ENCODE measurements at regions not wholly inside any gene's neighbourhood (a gene's known extent, or its start where the extent isn't known, plus 50 kb on each side); places are given as distances from the start of the nearest gene placed in this dataset.
"Not testable (repeated sequence)": the region's sequence is repeated elsewhere in the genome, so short reads cannot be mapped to it uniquely, and the experiment has no call there.

DNA sequence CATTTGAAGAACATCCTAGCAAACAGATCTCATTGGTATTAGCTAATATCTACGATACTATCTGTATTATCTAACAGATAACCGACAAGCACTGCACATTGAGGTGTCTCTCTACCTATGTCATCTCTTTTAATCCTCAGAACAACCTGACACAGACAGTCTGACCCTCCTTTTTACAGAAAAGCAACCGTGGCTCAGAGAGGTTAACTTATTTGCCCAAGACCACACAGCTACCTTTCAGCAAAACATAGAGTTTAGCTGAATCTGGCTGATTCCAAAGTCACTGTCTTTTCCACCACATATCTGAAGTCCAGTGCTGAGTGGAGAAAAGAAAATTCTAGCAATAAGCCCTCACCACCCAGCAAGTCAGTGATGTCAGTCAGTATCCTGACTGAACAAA lies 358.7 kb upstream of the JARID2 start:
- H3K4me3 ChIP-seq (ENCODE audit: low read depth, low read length), result no peak overlapping the region
- FAIRE-seq (no peak), DNase-seq (ENCODE audit: low read depth) (no peak)
- no peaks in the 10 kb centered on the region for H3K27me3 ChIP-seq (ENCODE audit: control insufficient read depth, insufficient read depth, low read length)
- TF ChIP-seq, protein P1, sequence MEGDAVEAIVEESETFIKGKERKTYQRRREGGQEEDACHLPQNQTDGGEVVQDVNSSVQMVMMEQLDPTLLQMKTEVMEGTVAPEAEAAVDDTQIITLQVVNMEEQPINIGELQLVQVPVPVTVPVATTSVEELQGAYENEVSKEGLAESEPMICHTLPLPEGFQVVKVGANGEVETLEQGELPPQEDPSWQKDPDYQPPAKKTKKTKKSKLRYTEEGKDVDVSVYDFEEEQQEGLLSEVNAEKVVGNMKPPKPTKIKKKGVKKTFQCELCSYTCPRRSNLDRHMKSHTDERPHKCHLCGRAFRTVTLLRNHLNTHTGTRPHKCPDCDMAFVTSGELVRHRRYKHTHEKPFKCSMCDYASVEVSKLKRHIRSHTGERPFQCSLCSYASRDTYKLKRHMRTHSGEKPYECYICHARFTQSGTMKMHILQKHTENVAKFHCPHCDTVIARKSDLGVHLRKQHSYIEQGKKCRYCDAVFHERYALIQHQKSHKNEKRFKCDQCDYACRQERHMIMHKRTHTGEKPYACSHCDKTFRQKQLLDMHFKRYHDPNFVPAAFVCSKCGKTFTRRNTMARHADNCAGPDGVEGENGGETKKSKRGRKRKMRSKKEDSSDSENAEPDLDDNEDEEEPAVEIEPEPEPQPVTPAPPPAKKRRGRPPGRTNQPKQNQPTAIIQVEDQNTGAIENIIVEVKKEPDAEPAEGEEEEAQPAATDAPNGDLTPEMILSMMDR (IDR thresholded peaks at IDR 0.05; ENCODE audit: insufficient read depth, low read length, severe bottlenecking), result no peak
- no peaks in the 10 kb centered on the region for H3K36me3 ChIP-seq (ENCODE audit: control insufficient read depth, insufficient read depth, low read length)

DNA sequence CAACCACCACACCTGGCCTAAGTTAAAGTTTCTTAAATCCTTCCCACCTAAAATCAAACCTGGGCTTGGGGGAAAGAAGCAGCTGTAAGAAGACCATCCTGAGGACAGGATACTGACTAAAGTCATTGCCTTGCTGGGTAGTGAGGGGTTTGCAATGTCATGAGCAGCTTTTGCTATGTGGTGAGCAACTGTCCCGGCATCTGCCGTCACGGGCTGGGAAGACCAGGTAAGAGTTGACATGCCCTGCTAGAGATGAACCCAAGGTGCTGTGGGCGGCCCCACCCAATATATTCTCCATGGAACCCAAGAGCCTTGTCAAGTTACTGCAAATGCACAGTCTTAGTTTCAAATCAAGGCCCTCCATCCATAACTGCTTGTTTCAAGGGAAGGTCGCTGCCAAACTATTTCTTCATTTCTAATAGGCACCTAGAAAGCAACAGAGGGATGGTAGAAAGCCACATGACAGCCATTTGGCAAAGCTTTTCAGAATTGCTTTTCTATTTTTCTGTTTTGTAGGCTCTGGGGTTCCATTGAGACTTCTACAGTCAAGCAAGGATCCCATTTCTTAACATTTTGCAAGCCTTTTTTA lies 357.8 kb upstream of the JARID2 start:
- no peak overlapping the region for H3K4me3 ChIP-seq (ENCODE audit: low read depth, low read length)
- H3K27me3 ChIP-seq (ENCODE audit: control insufficient read depth, insufficient read depth, low read length), result no peaks in the 10 kb centered on the region
- no peaks in the 10 kb centered on the region for H3K36me3 ChIP-seq (ENCODE audit: control insufficient read depth, insufficient read depth, low read length)
- DNase-seq (ENCODE audit: low read depth), result no peak
- TF ChIP-seq, protein P1 (IDR thresholded peaks at IDR 0.05; ENCODE audit: insufficient read depth, low read length, severe bottlenecking), result no peak
- FAIRE-seq, result no peak

DNA sequence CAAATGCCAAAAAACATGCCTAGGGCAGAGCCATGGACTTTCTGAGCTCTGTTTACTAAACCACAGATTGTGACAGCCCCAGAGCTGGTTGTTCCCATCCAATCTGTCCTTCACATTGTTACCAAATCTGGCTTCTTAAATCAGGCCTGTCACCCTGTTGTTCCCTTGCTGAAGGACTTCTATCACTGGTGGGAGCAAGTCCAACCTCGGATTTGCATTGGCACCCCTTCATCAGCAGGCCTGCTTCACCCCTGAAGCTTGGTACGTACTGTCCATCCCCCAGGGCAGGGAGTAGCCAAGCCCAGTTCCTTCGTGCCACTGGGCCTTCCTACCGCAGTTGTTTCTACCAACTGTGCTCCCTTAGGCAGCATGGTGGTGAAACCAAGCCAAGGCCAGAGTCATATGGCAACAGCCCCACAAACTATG lies 357.3 kb upstream of the JARID2 start:
- H3K27me3 ChIP-seq (ENCODE audit: control insufficient read depth, insufficient read depth, low read length), result no peaks in the 10 kb centered on the region
- TF ChIP-seq, protein P1 (IDR thresholded peaks at IDR 0.05; ENCODE audit: insufficient read depth, low read length, severe bottlenecking), result no peak
- FAIRE-seq (peak; percentile 43), DNase-seq (ENCODE audit: low read depth) (no peak)
- no peak overlapping the region for H3K4me3 ChIP-seq (ENCODE audit: low read depth, low read length)
- H3K36me3 ChIP-seq (ENCODE audit: control insufficient read depth, insufficient read depth, low read length), result no peaks in the 10 kb centered on the region

DNA sequence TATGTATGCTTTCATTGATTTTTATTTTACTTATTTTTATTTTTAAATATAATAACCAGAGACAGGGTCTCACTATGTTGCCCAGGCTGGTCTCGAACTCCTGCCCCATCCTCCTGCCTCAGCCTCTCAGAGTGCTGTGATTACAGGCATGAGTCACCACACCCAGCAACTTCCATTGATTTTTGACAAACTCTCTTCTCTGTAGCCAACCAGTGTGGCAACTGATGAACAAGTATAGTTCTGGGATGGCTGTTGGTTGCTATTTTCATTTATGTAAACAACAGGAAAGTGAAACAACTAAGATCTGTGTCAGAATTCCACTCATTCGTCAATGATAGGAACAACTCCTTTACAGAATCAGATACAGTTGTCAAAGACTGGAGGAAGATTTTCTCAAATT lies 356.7 kb upstream of the JARID2 start:
- H3K27me3 ChIP-seq (ENCODE audit: control insufficient read depth, insufficient read depth, low read length), result no peaks in the 10 kb centered on the region
- no peak overlapping the region for H3K4me3 ChIP-seq (ENCODE audit: low read depth, low read length)
- no peaks in the 10 kb centered on the region for H3K36me3 ChIP-seq (ENCODE audit: control insufficient read depth, insufficient read depth, low read length)
- TF ChIP-seq, protein P1 (IDR thresholded peaks at IDR 0.05; ENCODE audit: insufficient read depth, low read length, severe bottlenecking), result no peak
- FAIRE-seq, result no peak
- peak; percentile 51 for DNase-seq (ENCODE audit: low read depth)

DNA sequence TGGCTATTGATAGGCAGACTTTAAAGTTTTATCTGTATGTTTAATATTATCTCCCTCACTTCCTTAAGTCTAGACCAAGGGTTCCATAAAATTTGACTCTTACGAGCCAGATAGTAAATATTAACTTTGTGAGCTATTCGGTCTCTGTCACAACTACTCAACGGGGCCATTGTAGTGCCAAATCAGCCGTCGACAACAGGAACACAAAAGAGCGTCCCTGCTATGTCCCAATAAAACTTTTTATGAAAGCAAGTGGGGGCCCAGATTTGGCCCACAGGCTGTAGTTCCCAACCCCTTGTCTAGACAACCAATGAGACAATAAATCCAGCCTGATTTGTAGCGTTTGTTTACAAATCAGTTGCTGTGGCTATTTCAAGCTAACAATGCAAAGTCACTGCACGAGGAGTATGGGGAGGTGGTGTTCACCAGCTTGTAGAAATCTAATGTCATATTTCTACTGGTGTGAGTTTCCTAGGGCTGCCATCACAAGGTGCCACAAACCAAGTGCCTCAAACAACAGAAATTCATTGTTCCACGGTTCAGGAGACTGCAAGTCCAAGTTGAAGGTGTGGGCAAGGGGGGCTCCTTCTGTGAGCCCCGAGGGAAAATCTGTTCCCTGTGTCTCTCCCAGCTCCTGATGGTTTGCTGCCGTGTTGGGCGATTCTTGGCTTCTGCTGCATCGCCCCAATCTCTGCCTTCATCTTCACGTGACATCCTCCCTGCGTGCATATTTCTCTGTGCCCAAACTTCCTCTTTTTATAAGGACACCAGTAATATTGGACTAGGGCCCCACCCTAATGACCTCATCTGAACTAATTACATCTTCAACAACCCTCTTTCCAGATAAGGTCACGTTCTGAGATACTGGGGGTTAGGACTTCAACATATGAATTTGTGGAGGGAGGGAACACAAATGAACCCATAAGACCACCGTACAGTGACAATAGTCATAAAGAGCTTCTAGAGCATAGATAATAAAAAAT lies 356.0 kb upstream of the JARID2 start:
- no peaks in the 10 kb centered on the region for H3K36me3 ChIP-seq (ENCODE audit: control insufficient read depth, insufficient read depth, low read length)
- no peak overlapping the region for H3K4me3 ChIP-seq (ENCODE audit: low read depth, low read length)
- no peak for FAIRE-seq
- TF ChIP-seq, protein P1 (IDR thresholded peaks at IDR 0.05; ENCODE audit: insufficient read depth, low read length, severe bottlenecking), result no peak
- no peaks in the 10 kb centered on the region for H3K27me3 ChIP-seq (ENCODE audit: control insufficient read depth, insufficient read depth, low read length)
- no peak for DNase-seq (ENCODE audit: low read depth)

DNA sequence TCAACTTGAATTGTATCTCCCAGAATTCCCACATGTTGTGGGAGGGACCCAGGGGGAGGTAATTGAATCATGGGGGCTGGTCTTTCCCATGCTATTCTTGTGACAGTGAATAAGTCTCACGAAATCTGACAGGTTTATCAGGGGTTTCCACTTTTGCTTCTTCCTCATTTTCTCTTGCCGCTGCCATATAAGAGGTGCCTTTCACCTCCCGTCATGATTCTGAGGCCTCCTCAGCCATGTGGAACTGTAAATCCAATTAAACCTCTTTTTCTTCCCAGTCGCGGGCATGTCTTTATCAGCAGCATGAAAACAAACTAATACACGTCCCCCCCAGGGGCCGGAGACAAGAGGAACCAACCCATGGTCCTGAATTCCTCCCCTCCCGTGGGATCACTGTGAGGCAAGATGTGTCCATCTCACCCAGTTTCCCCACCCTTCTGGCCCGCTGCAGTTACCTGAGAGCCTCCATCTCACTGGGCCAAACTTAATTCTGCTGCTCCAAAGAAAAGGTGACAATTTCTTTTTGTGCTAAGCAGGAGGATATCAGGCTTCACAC lies 354.0 kb upstream of the JARID2 start:
- not testable (repeated sequence) for H3K4me3 ChIP-seq (ENCODE audit: low read depth, low read length); DNase-seq (ENCODE audit: low read depth); H3K36me3 ChIP-seq (ENCODE audit: control insufficient read depth, insufficient read depth, low read length); H3K27me3 ChIP-seq (ENCODE audit: control insufficient read depth, insufficient read depth, low read length); FAIRE-seq
